IPS-15b (cell line): ENCODE measurements at regions not wholly inside any gene's neighbourhood (a gene's known extent, or its start where the extent isn't known, plus 50 kb on each side); places are given as distances from the start of the nearest gene placed in this dataset.

Experiments used
- H3K27me3 ChIP-seq: one replicate; pipeline ENCODE4 v1.6.1; 2013; ENCODE audit warnings: low read length; ENCODE audit not compliant: control insufficient read depth, insufficient read depth
- H3K36me3 ChIP-seq: one replicate; pipeline ENCODE4 v1.6.1; 2013; ENCODE audit warnings: low read length; ENCODE audit not compliant: control insufficient read depth, insufficient read depth
- H3K4me1 ChIP-seq: one replicate; pipeline ENCODE4 v1.6.1; 2013; ENCODE audit warnings: mild to moderate bottlenecking, low read length; ENCODE audit not compliant: control insufficient read depth, insufficient read depth
- H3K4me3 ChIP-seq: one replicate; pipeline ENCODE4 v1.5.1; 2013; ENCODE audit warnings: low read depth, low read length
- H3K9ac ChIP-seq: one replicate; pipeline ENCODE4 v1.6.1; 2013; ENCODE audit warnings: low read depth, mild to moderate bottlenecking, low read length
- H3K9me3 ChIP-seq: one replicate; pipeline ENCODE4 v1.6.1; 2013; ENCODE audit warnings: mild to moderate bottlenecking, low read length; ENCODE audit not compliant: control insufficient read depth, insufficient read depth

DNA sequence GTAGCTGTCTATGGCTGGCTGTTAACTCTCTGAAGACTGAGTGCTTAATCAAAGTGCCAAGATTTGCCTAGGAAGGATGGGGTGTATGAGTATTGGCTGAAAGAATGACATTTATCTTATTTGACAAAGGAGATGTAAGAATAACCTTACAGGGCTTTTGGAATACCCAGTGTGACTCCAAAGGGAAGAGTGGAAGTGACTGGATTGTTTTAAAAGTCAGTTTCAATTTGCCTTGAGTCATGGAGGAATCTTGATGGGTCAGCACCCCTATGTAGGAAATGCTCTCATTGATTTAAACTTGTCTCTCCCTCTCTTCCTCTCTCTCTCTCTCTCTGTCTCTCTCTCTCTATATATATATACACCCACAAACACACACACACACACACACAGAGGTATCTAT lies 118.4 kb upstream of the CLDN10 start:
- Histone ChIP-seq H3K27me3 (no peaks in the 10 kb centered on the region), H3K36me3 (no peaks in the 10 kb centered on the region), H3K4me1 (no peaks in the 10 kb centered on the region), H3K9me3 (no peaks in the 10 kb centered on the region), H3K4me3 (no peak overlapping the region), H3K9ac (no peak overlapping the region)

DNA sequence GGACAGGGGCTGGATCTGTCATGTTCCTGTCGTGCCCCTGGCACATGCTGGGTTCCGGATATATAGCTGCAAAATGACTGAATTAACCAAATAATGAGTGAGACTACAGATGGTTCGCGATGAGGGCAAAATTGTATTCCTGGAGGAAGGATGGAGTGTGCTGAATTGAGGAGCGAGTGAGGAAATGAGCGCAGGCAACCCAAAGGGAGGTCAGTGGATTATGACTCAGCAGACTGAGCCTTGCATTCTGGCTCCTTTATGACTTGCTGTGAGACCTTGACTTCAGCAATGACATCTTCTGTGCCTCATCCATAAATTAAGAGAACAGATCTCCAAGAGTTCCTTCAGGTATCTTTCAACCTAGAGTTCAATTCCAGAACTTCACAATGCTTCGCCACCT lies 115.0 kb upstream of the CLDN10 start:
- Histone ChIP-seq H3K4me1 (no peaks in the 10 kb centered on the region), H3K27me3 (no peaks in the 10 kb centered on the region), H3K9me3 (no peaks in the 10 kb centered on the region), H3K4me3 (no peak overlapping the region), H3K9ac (no peak overlapping the region), H3K36me3 (no peaks in the 10 kb centered on the region)

DNA sequence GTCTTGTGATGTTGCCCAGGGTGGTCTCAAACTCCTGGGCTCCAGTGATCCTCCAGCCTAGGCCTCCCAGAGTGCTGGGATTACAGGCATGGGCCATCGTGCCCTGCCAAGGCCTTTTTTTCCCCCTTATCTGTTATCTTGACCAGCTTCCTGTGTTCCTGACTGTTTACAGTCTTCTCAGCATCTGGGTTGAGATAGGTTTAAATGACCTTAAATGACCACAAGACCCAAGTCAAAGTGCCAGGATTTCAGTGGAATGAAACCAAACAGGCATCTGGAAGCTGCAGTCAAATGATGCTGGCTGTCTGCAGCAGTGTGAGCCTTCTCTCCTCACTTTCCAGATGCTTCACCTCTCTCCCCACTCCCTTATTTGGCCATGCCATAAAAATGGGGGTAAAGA lies 114.2 kb upstream of the CLDN10 start:
- no peak overlapping the region for H3K4me3 ChIP-seq
- no peaks in the 10 kb centered on the region for H3K27me3 ChIP-seq
- H3K4me1 ChIP-seq = no peaks in the 10 kb centered on the region
- no peaks in the 10 kb centered on the region for H3K9me3 ChIP-seq
- no peak overlapping the region for H3K9ac ChIP-seq
- no peaks in the 10 kb centered on the region for H3K36me3 ChIP-seq

DNA sequence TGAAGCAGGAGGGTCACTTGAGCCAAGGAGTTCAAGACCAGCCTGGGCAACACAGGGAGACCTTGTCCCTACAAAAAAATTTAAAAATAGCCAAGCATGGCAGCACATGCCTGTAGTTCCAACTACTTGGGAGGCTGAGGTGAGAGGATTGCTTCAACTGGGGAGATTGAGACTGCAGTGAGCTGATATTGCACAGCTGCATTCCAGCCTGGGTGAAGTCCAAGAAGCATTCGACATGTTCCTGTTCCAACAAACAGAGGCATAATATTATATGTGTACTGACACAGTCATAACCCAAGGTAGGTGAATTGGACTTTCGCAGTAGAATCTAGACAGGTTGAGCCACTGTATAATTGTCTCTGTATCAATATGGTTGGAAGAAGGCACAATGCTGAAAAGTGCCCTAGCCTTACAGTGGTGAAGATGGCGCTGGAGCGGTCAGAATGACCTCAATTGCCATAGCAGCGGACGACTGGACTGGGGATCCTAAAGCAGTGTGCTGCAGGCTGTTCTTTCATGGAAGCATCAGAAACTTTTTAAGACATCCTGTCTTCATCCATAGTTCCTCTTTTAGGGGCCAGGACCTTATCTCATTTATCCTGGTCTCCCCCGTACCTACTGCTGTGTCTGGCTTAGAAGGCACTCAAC lies 112.0 kb upstream of the CLDN10 start:
- Histone ChIP-seq H3K9me3 (no peaks in the 10 kb centered on the region), H3K36me3 (no peaks in the 10 kb centered on the region), H3K4me3 (no peak overlapping the region), H3K27me3 (no peaks in the 10 kb centered on the region), H3K4me1 (no peaks in the 10 kb centered on the region), H3K9ac (no peak overlapping the region)

DNA sequence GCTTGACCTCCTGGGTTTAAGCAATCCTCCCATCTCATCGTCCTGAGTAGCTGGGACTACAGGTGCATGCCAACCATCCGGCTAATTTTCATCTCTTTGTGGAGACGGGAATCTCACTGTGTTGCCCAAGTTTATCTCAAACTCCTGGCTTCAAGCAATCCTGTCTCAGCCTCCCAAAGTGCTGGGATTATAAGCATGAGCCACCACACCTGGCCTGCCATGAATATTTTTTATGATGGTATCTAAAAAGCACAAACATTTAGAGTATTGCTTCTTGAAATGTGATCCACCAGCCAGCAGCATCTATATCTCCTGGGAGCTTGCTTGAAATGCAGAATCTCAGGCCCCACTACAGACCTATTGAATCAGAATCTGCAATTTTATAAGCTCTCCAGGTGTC lies 111.2 kb upstream of the CLDN10 start:
- Histone ChIP-seq H3K9ac (no peak overlapping the region), H3K4me3 (no peak overlapping the region), H3K4me1 (no peaks in the 10 kb centered on the region), H3K9me3 (no peaks in the 10 kb centered on the region), H3K36me3 (no peaks in the 10 kb centered on the region), H3K27me3 (no peaks in the 10 kb centered on the region)

DNA sequence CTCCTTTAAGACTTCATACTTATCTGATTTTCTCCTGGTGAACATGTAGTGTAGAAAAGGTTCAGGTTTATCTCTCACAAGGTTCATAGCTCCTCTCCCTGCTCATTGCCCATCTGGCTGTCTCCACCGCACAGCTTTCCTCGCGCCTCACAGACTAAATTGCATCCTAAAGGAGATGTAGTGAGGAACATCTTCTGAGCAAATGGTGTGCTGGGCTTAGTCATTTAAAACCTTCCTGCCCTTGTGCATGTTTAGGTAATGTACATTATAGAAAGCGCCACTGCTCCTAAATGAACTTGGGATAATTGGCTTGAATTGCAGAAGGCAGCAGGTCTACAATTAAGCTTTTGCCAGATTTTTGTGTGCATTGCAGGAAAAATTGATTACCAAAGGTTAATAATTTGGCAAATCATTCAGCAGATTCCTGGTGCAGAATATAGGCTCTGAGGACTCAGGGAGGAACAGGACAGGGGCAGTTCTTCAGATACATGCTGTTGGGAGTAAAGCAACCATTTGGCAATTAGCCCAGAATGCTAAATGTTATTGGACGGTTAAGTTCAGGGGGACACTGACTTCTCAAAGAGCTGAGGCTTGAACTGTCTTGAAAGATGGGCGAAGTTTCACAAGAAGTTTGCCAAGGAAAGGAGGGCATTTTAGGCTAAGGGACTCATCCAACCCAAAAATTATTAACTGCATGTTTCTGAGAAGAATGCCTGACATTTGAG lies 108.4 kb upstream of the CLDN10 start:
- no peaks in the 10 kb centered on the region for H3K36me3 ChIP-seq
- no peaks in the 10 kb centered on the region for H3K9me3 ChIP-seq
- H3K9ac ChIP-seq = no peak overlapping the region
- H3K27me3 ChIP-seq = no peaks in the 10 kb centered on the region
- no peak overlapping the region for H3K4me3 ChIP-seq
- H3K4me1 ChIP-seq = peaks cover 4% of the 10 kb centered on the region

DNA sequence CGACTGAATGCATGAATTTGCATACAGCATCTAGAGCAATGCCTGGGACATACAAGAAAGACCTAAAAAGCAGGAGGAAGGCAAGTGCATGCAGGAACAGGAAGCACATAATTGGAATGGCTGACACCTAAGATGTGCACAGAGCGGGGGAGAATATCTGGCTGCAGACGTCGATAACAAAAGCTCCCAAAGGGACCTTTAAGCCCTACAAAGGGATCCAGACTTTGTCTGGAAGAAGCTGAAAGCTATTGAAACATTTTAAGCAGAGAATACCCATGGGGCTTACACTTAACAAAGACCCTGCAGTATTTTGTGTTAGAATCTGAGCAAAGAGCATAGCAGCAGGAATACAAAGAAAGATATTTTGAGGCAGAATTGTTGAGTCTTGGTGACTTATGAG lies 107.4 kb upstream of the CLDN10 start:
- no peak overlapping the region for H3K9ac ChIP-seq
- no peak overlapping the region for H3K4me3 ChIP-seq
- peaks cover 4% of the 10 kb centered on the region for H3K4me1 ChIP-seq
- no peaks in the 10 kb centered on the region for H3K27me3 ChIP-seq
- H3K9me3 ChIP-seq = no peaks in the 10 kb centered on the region
- no peaks in the 10 kb centered on the region for H3K36me3 ChIP-seq

DNA sequence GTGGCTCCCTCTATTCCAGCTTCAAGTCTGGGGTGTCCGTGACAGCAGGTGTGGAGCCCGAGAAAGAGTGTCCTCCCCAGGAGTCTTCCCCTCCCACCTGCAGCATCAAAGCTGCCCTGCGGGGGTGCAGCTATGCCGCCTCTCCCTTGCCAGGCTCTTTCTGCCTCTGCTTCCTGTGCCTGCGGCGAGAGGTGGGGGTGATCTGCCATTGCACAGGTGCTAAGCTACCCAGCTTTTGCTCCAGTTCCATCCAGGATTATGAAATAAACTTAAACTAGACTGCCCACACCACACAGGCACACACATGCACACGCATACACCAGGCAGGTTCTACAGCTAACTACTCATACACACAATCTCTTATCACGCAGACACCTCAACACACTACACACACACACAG lies 104.7 kb upstream of the CLDN10 start:
- no peaks in the 10 kb centered on the region for H3K9me3 ChIP-seq
- H3K27me3 ChIP-seq = no peaks in the 10 kb centered on the region
- no peak overlapping the region for H3K9ac ChIP-seq
- peaks cover 4% of the 10 kb centered on the region for H3K4me1 ChIP-seq
- H3K4me3 ChIP-seq = no peak overlapping the region
- no peaks in the 10 kb centered on the region for H3K36me3 ChIP-seq

DNA sequence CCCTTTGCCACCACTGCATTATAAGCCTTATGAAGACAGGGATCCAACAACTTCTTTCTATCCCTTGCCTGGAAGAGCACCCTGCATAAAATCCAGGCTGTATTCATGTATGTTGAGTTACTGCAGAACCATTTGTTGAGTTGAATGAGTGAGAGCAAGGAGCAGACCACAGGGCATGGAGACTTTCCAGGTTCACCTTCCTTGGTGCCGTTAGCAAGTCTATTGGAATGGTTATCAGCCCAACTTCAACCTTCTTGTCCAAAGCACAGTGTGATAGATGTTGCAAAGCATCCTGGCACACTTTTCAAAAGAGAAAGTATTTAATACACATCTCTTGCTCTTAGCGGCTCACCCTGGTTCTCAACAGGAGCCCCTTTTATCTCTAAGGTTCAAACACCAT lies 100.9 kb upstream of the CLDN10 start:
- H3K9ac ChIP-seq = no peak overlapping the region
- H3K9me3 ChIP-seq = no peaks in the 10 kb centered on the region
- H3K4me3 ChIP-seq = no peak overlapping the region
- peaks cover 4% of the 10 kb centered on the region for H3K4me1 ChIP-seq
- H3K27me3 ChIP-seq = no peaks in the 10 kb centered on the region
- no peaks in the 10 kb centered on the region for H3K36me3 ChIP-seq

DNA sequence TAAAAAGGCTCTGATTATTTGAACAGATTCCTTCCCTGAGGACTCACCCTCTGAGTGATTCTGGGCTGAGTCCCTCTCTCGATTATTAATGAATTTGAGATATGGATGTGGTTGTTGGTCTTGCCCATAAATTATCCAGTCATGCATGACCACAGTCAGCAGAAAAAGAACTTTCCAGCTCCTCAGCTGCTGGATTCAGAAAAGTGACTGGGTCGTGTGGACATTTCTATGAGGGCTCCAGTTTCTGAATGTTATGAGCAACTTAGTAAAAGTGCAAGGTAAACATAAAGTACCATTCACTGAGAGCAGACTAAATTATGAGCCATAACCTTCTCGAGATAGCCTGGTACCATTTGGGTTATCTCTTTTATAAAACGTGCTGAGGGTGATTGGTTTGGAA lies 100.1 kb upstream of the CLDN10 start:
- H3K27me3 ChIP-seq = no peaks in the 10 kb centered on the region
- no peaks in the 10 kb centered on the region for H3K36me3 ChIP-seq
- no peaks in the 10 kb centered on the region for H3K9me3 ChIP-seq
- H3K4me3 ChIP-seq = no peak overlapping the region
- peaks cover 3% of the 10 kb centered on the region for H3K4me1 ChIP-seq
- no peak overlapping the region for H3K9ac ChIP-seq

DNA sequence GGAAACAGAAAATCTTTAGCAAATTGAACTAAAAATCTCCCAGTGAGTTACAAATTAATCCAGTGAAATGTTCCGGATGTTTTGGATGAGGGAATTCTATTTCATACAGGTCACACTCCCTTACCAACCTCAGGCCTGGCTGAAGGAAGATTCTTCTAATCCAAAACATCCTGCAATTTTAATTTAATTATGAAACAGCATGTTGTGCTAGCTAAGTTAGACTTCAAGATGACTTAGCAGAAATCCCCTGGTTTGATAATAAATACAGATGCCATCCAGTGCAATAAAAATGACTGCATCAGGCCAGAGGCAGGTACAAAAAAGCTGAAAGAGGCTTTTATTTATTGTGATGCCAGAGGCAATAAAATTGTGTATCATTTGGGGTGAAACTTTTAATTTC lies 96.7 kb upstream of the CLDN10 start:
- no peaks in the 10 kb centered on the region for H3K27me3 ChIP-seq
- H3K4me1 ChIP-seq = no peaks in the 10 kb centered on the region
- H3K9ac ChIP-seq = no peak overlapping the region
- no peaks in the 10 kb centered on the region for H3K9me3 ChIP-seq
- H3K4me3 ChIP-seq = no peak overlapping the region
- no peaks in the 10 kb centered on the region for H3K36me3 ChIP-seq

DNA sequence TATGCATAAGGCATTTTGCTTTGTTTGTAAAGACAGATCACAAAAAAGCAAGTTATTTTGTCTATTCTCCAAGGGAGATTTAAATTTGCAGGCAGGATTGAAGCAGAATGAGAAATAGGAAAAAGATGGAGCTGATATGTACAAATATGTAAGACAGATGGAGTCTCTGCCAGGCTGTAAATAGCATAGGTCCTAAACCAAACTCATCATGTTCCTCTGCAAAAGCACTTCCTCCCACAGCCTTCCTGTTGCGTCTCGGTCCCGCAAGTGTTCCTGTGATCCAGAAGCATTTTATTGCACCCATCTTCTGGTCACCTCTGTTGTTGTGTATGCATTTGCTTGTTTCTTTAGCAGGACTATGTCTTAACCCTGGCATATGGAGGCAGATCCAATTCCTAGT lies 95.7 kb upstream of the CLDN10 start:
- Histone ChIP-seq H3K36me3 (no peaks in the 10 kb centered on the region), H3K27me3 (no peaks in the 10 kb centered on the region), H3K4me1 (no peaks in the 10 kb centered on the region), H3K9ac (no peak overlapping the region), H3K4me3 (no peak overlapping the region), H3K9me3 (no peaks in the 10 kb centered on the region)
